Keratinocyte (primary cell): ENCODE measurements at regions not wholly inside any gene's neighbourhood (a gene's known extent, or its start where the extent isn't known, plus 50 kb on each side); places are given as distances from the start of the nearest gene placed in this dataset.

Experiments
- DNase-seq: peaks from one replicate; pipeline ENCODE4 v3.0.0-alpha.2; 2011; ENCODE audit warnings: low read depth, missing footprints, low spot score
- FAIRE-seq: peaks from 2 replicates; lab custom pipeline; 2011; peaks lifted over from hg19 to GRCh38; lab: Jason Lieb, UNC
- H2AFZ ChIP-seq: 2 replicates; pipeline ENCODE4 v1.6.0; 2012; ENCODE audit warnings: low read length, control low read depth, inconsistent platforms; ENCODE audit not compliant: control insufficient read depth
- H3K27ac ChIP-seq: 2 replicates; pipeline ENCODE4 v1.5.1; 2011; ENCODE audit warnings: low read length; ENCODE audit not compliant: control insufficient read depth, insufficient read depth
- H3K27me3 ChIP-seq: 3 replicates; pipeline ENCODE4 v1.6.0; 2011; ENCODE audit warnings: low read length; ENCODE audit not compliant: control insufficient read depth, insufficient read depth; ENCODE audit errors: extremely low read depth
- H3K36me3 ChIP-seq, 2 experiments: 2 replicates in 1 of 2; 3 replicates in 1 of 2; pipeline ENCODE4 v1.5.1; 2011; ENCODE audit warnings: low read length in 2 of 2, mild to moderate bottlenecking in 1 of 2; ENCODE audit not compliant: control insufficient read depth in 2 of 2, insufficient read depth in 2 of 2; ENCODE audit errors: extremely low read depth in 1 of 2
- H3K4me1 ChIP-seq: 3 replicates; pipeline ENCODE4 v1.5.1; 2011; ENCODE audit warnings: low read length; ENCODE audit not compliant: control insufficient read depth, insufficient read depth; ENCODE audit errors: extremely low read depth
- H3K4me2 ChIP-seq: 3 replicates; pipeline ENCODE4 v1.6.0; 2011; ENCODE audit warnings: low read depth, low read length; ENCODE audit not compliant: control insufficient read depth, insufficient read depth; ENCODE audit errors: extremely low read depth
- H3K4me3 ChIP-seq, 3 experiments: fragments of 200-600 bp in 1 of 3; sonication (generic) in 1 of 3; 2 replicates in 2 of 3; 3 replicates in 1 of 3; pipeline ENCODE4 v1.5.1; 2011 to 2016; ENCODE audit warnings: low read length in 3 of 3, mild to moderate bottlenecking in 3 of 3, control low read depth in 2 of 3, inconsistent platforms in 1 of 3, low read depth in 1 of 3, mixed read lengths in 1 of 3, mixed run types in 1 of 3, moderate library complexity in 1 of 3; ENCODE audit not compliant: control insufficient read depth in 2 of 3, insufficient read depth in 2 of 3; ENCODE audit errors: extremely low read depth in 1 of 3
- H3K79me2 ChIP-seq: 2 replicates; pipeline ENCODE4 v1.6.0; 2012; ENCODE audit warnings: low read length; ENCODE audit not compliant: control insufficient read depth, insufficient read depth
- H3K9ac ChIP-seq: 3 replicates; pipeline ENCODE4 v1.6.0; 2011; ENCODE audit warnings: low read length; ENCODE audit not compliant: control insufficient read depth, insufficient read depth; ENCODE audit errors: extremely low read depth
- H3K9me1 ChIP-seq: 3 replicates; pipeline ENCODE4 v1.6.0; 2011; ENCODE audit warnings: low read length; ENCODE audit not compliant: control insufficient read depth, insufficient read depth; ENCODE audit errors: extremely low read depth
- H3K9me3 ChIP-seq: 2 replicates; pipeline ENCODE4 v1.5.1; 2012; ENCODE audit warnings: low read depth, low read length; ENCODE audit not compliant: control insufficient read depth
- H4K20me1 ChIP-seq: 3 replicates; pipeline ENCODE4 v1.6.0; 2011; ENCODE audit warnings: low read length; ENCODE audit not compliant: control insufficient read depth, insufficient read depth; ENCODE audit errors: extremely low read depth
- CTCF ChIP-seq, 3 experiments: IDR thresholded peaks in 1 of 3; conservative IDR thresholded peaks in 1 of 3; optimal IDR thresholded peaks in 1 of 3; 2 replicates in 2 of 3; 3 replicates in 1 of 3; pipeline versions ENCODE3 to v1.5.1; 2011; ENCODE audit warnings: low read length in 3 of 3, mild to moderate bottlenecking in 3 of 3, moderate library complexity in 2 of 3, control low read depth in 1 of 3, inconsistent platforms in 1 of 3; ENCODE audit not compliant: insufficient read depth in 2 of 3; ENCODE audit errors: extremely low read depth in 1 of 3
- EZH2 ChIP-seq: IDR thresholded peaks from one replicate; pipeline ENCODE4 v1.6.1; 2012; ENCODE audit warnings: inconsistent platforms, mild to moderate bottlenecking, low read length, moderate library complexity
- dilution Hi-C: fragments of 300-500 bp; cut with MboI; formaldehyde crosslinking; loops from one replicate; pipeline ENCODE4 v1.7.0; 2020; ENCODE audit warnings: low sequenced_read_pairs; ENCODE audit not compliant: extremely low pct_ligation_motif_present

- no peak overlapping the region for H3K27ac ChIP-seq
- H3K9me1 ChIP-seq = no peaks in the 10 kb centered on the region
- H3K4me3 ChIP-seq = no peak overlapping the region
- H4K20me1 ChIP-seq = no peaks in the 10 kb centered on the region
- FAIRE-seq (no peak), DNase-seq (no peak)
- no peaks in the 10 kb centered on the region for H3K27me3 ChIP-seq
- no peak overlapping the region for H2AFZ ChIP-seq
- H3K4me2 ChIP-seq = no peak overlapping the region
- dilution Hi-C loops = no loop called here
- no peaks in the 10 kb centered on the region for H3K9me3 ChIP-seq
- no peaks in the 10 kb centered on the region for H3K36me3 ChIP-seq
- H3K9ac ChIP-seq = no peak overlapping the region
- H3K79me2 ChIP-seq = no peaks in the 10 kb centered on the region
- H3K4me1 ChIP-seq = no peaks in the 10 kb centered on the region
- TF ChIP-seq CTCF (optimal IDR thresholded peaks at IDR 0.05 in 1 of 3, IDR thresholded peaks at IDR 0.05 in 1 of 3, conservative IDR thresholded peaks at IDR 0.05 in 1 of 3; ENCODE audit: extremely low read depth in 1 of 3, insufficient read depth in 2 of 3, low read length in 3 of 3) (no peak), EZH2 (no peak)
These were observed 676.9 kb downstream of the ADCYAP1 start for GRCh38 chr18:1581581-1581980.

- DNase-seq = no peak
- Histone ChIP-seq H3K4me3 (no peak overlapping the region), H3K9me3 (no peaks in the 10 kb centered on the region), H3K4me2 (no peak overlapping the region), H3K27me3 (no peaks in the 10 kb centered on the region), H3K9me1 (no peaks in the 10 kb centered on the region), H3K79me2 (no peaks in the 10 kb centered on the region), H3K4me1 (no peaks in the 10 kb centered on the region), H3K9ac (no peak overlapping the region), H3K27ac (no peak overlapping the region), H4K20me1 (no peaks in the 10 kb centered on the region), H2AFZ (no peak overlapping the region), H3K36me3 (no peaks in the 10 kb centered on the region)
- dilution Hi-C loops = no loop called here
- FAIRE-seq = peak; percentile 39
- TF ChIP-seq CTCF (optimal IDR thresholded peaks at IDR 0.05 in 1 of 3, IDR thresholded peaks at IDR 0.05 in 1 of 3, conservative IDR thresholded peaks at IDR 0.05 in 1 of 3; ENCODE audit: extremely low read depth in 1 of 3, insufficient read depth in 2 of 3, low read length in 3 of 3) = peak; percentile 13 to 48 (median 28)
- TF ChIP-seq EZH2 = no peak
These were observed 681.3 kb downstream of the ADCYAP1 start for GRCh38 chr18:1585881-1586488.
